H9 (cell line): ENCODE measurements at regions not wholly inside any gene's neighbourhood (a gene's known extent, or its start where the extent isn't known, plus 50 kb on each side); places are given as distances from the start of the nearest gene placed in this dataset.

Experiments used
- DNase-seq: peaks from one replicate; pipeline ENCODE4 v3.0.0-alpha.2; 2017
- H2AFZ ChIP-seq: one replicate; pipeline ENCODE4 v1.6.1; 2013; ENCODE audit warnings: mild to moderate bottlenecking, low read length, control low read depth, moderate library complexity
- H2AK5ac ChIP-seq: 2 replicates; pipeline ENCODE4 v1.6.1; 2013; ENCODE audit warnings: low read length, control low read depth, mixed read lengths; ENCODE audit not compliant: insufficient read length
- H2BK120ac ChIP-seq: one replicate; pipeline ENCODE4 v1.6.1; 2013; ENCODE audit warnings: low read depth, mild to moderate bottlenecking, low read length, control low read depth, inconsistent platforms; ENCODE audit not compliant: poor library complexity, severe bottlenecking
- H2BK12ac ChIP-seq: 2 replicates; pipeline ENCODE4 v1.6.1; 2013; ENCODE audit warnings: low read length, control low read depth, mixed read lengths, low read depth; ENCODE audit not compliant: insufficient read length
- H2BK15ac ChIP-seq: 2 replicates; pipeline ENCODE4 v1.6.1; 2013; ENCODE audit warnings: low read depth, low read length, control low read depth
- H2BK20ac ChIP-seq: one replicate; pipeline ENCODE4 v1.6.1; 2013; ENCODE audit warnings: low read depth, mild to moderate bottlenecking, low read length, control low read depth, inconsistent platforms; ENCODE audit not compliant: poor library complexity, severe bottlenecking
- H2BK5ac ChIP-seq: 2 replicates; pipeline ENCODE4 v1.6.1; 2013; ENCODE audit warnings: low read length, control low read depth, mixed read lengths; ENCODE audit not compliant: insufficient read length
- H3K14ac ChIP-seq: 2 replicates; pipeline ENCODE4 v1.6.1; 2013; ENCODE audit warnings: low read length, control low read depth; ENCODE audit not compliant: insufficient read depth
- H3K18ac ChIP-seq: 2 replicates; pipeline ENCODE4 v1.6.1; 2013; ENCODE audit warnings: low read depth, mild to moderate bottlenecking, mixed read lengths, low read length, control low read depth; ENCODE audit not compliant: insufficient read length
- H3K23ac ChIP-seq: 2 replicates; pipeline ENCODE4 v1.6.1; 2013; ENCODE audit warnings: low read length, control low read depth, mixed read lengths, low read depth; ENCODE audit not compliant: insufficient read length
- H3K23me2 ChIP-seq: 2 replicates; pipeline ENCODE4 v1.6.1; 2013; ENCODE audit warnings: low read depth, mild to moderate bottlenecking, mixed read lengths, low read length, control low read depth; ENCODE audit not compliant: insufficient read length, poor library complexity, severe bottlenecking
- H3K27ac ChIP-seq: 2 replicates; pipeline ENCODE4 v1.5.1; 2013; ENCODE audit warnings: low read length, control low read depth, mixed read lengths, low read depth; ENCODE audit not compliant: insufficient read length
- H3K27me3 ChIP-seq: 2 replicates; pipeline ENCODE4 v1.6.1; 2013; ENCODE audit warnings: low read length, control low read depth, inconsistent platforms; ENCODE audit not compliant: insufficient read depth
- H3K4ac ChIP-seq: 2 replicates; pipeline ENCODE4 v1.6.1; 2013; ENCODE audit warnings: low read depth, mild to moderate bottlenecking, control low read depth, inconsistent platforms, low read length, moderate library complexity
- H3K4me1 ChIP-seq: 2 replicates; pipeline ENCODE4 v1.6.1; 2013; ENCODE audit warnings: low read length, control low read depth, inconsistent platforms; ENCODE audit not compliant: insufficient read depth
- H3K4me2 ChIP-seq: 2 replicates; pipeline ENCODE4 v1.6.1; 2013; ENCODE audit warnings: low read length, control low read depth, mixed read lengths; ENCODE audit not compliant: insufficient read length, insufficient read depth
- H3K56ac ChIP-seq: 2 replicates; pipeline ENCODE4 v1.6.1; 2013; ENCODE audit warnings: low read depth, mild to moderate bottlenecking, mixed read lengths, low read length, control low read depth; ENCODE audit not compliant: insufficient read length
- H3K79me1 ChIP-seq: 2 replicates; pipeline ENCODE4 v1.6.1; 2013; ENCODE audit warnings: low read depth, mild to moderate bottlenecking, moderate library complexity, low read length, control low read depth, inconsistent platforms; ENCODE audit not compliant: insufficient read depth, poor library complexity, severe bottlenecking
- H3K79me2 ChIP-seq: 2 replicates; pipeline ENCODE4 v1.6.1; 2013; ENCODE audit warnings: low read length, control low read depth, inconsistent platforms; ENCODE audit not compliant: insufficient read depth
- H3K9ac ChIP-seq: 2 replicates; pipeline ENCODE4 v1.6.1; 2013; ENCODE audit warnings: low read length, control low read depth, mixed read lengths; ENCODE audit not compliant: insufficient read length; ENCODE audit errors: extremely low read depth
- H3K9me3 ChIP-seq: one replicate; pipeline ENCODE4 v1.6.1; 2013; ENCODE audit warnings: low read depth, low read length, inconsistent platforms; ENCODE audit not compliant: control insufficient read depth
- H3T11ph ChIP-seq: one replicate; pipeline ENCODE4 v1.6.1; 2013; ENCODE audit warnings: mild to moderate bottlenecking, low read length, control low read depth, inconsistent platforms
- H4K20me1 ChIP-seq: one replicate; pipeline ENCODE4 v1.6.1; 2013; ENCODE audit not compliant: control insufficient read depth, insufficient read length, insufficient read depth
- H4K5ac ChIP-seq: 2 replicates; pipeline ENCODE4 v1.6.1; 2013; ENCODE audit warnings: low read depth, mild to moderate bottlenecking, mixed read lengths, low read length, control low read depth; ENCODE audit not compliant: insufficient read length
- H4K8ac ChIP-seq: replicated peaks from 2 replicates; pipeline ENCODE4 v1.6.1; 2013; ENCODE audit warnings: low read length, control low read depth, mixed read lengths, low read depth; ENCODE audit not compliant: insufficient read length
- H4K91ac ChIP-seq: 2 replicates; pipeline ENCODE4 v1.6.1; 2013; ENCODE audit warnings: low read depth, mild to moderate bottlenecking, moderate library complexity, mixed read lengths, low read length, control low read depth; ENCODE audit not compliant: insufficient read length
- H3K27ac Mint-ChIP-seq, 3 experiments: 2 replicates in 2 of 3; 3 replicates in 1 of 3; pipeline ENCODE4 v1.8.0; 2020 to 2021; ENCODE audit warnings: mixed read lengths in 3 of 3, mild to moderate bottlenecking in 1 of 3, moderate library complexity in 1 of 3
- H3K27me3 Mint-ChIP-seq: 2 replicates; pipeline ENCODE4 v1.8.0; 2021; ENCODE audit warnings: low read depth, mild to moderate bottlenecking, moderate library complexity, mixed read lengths
- H3K36me3 Mint-ChIP-seq, 3 experiments: 2 replicates in 2 of 3; 3 replicates in 1 of 3; pipeline ENCODE4 v1.8.0; 2020 to 2021; ENCODE audit warnings: low read depth in 3 of 3, mixed read lengths in 3 of 3; ENCODE audit not compliant: insufficient read depth in 1 of 3
- H3K4me1 Mint-ChIP-seq, 2 experiments: 2 replicates each; pipeline ENCODE4 v1.8.0; 2020; ENCODE audit warnings: mixed read lengths in 2 of 2
- H3K4me3 Mint-ChIP-seq, 2 experiments: 2 replicates in 1 of 2; 3 replicates in 1 of 2; pipeline ENCODE4 v1.8.0; 2020 to 2021; ENCODE audit warnings: mild to moderate bottlenecking in 2 of 2, mixed read lengths in 2 of 2, moderate library complexity in 1 of 2
- H3K9me3 Mint-ChIP-seq, 2 experiments: 2 replicates in 1 of 2; 3 replicates in 1 of 2; pipeline ENCODE4 v1.8.0; 2020; ENCODE audit warnings: mild to moderate bottlenecking in 2 of 2, mixed read lengths in 2 of 2, moderate library complexity in 1 of 2
- CTCF ChIP-seq: fragments of 200-600 bp; sonication (generic); conservative IDR thresholded peaks from 3 replicates; pipeline ENCODE4 v1.8.0; 2021; ENCODE audit warnings: antibody characterized with exemption, mild to moderate bottlenecking
- WGBS: extraction: QIAGEN DNeasy Blood & Tissue Kit; methylation state at CpG from one replicate; pipeline ENCODE4 v1.1.7; 2013; ENCODE audit warnings: missing lambda C conversion rate, low lambda C conversion rate, mixed read lengths; ENCODE audit not compliant: insufficient read length; ENCODE audit errors: extremely low coverage; 5-methylcytosine and 5-hydroxymethylcytosine counted together

GRCh38 chr10:36597756-36598320, 527.6 kb upstream of the ANKRD30A start:
- Histone ChIP-seq H2BK15ac (no peak overlapping the region), H3K23ac (no peak overlapping the region), H3K4me2 (no peak overlapping the region), H3K4ac (no peak overlapping the region), H3K27me3 (no peaks in the 10 kb centered on the region), H3K14ac (no peak overlapping the region), H3K23me2 (no peaks in the 10 kb centered on the region), H3K79me2 (no peaks in the 10 kb centered on the region), H3K27ac (no peak overlapping the region), H3K56ac (no peak overlapping the region), H2AFZ (no peak overlapping the region), H3K79me1 (no peaks in the 10 kb centered on the region), H3K18ac (no peak overlapping the region), H3T11ph (no peak overlapping the region), H4K8ac (no peak overlapping the region), H2AK5ac (no peak overlapping the region), H4K5ac (no peak overlapping the region), H2BK12ac (no peak overlapping the region), H3K9ac (no peak overlapping the region), H2BK5ac (no peak overlapping the region), H3K4me1 (no peaks in the 10 kb centered on the region), H4K20me1 (no peaks in the 10 kb centered on the region), H2BK120ac (no peak overlapping the region), H2BK20ac (no peak overlapping the region), H4K91ac (no peak overlapping the region), H3K9me3 (no peaks in the 10 kb centered on the region)
- Mint-ChIP-seq H3K27me3 (no peaks in the 10 kb centered on the region), H3K4me3 (no peak overlapping the region), H3K9me3 (no peaks in the 10 kb centered on the region; a peak in 1 of 5 replicates), H3K36me3 (no peaks in the 10 kb centered on the region), H3K27ac (no peak overlapping the region), H3K4me1 (no peaks in the 10 kb centered on the region)
- TF ChIP-seq CTCF: no peak
- WGBS: no CpG with 5 or more reads among the region's 3 CpGs
- DNase-seq: no peak
